GM20000 (cell line): ENCODE measurements at regions not wholly inside any gene's neighbourhood (a gene's known extent, or its start where the extent isn't known, plus 50 kb on each side); places are given as distances from the start of the nearest gene placed in this dataset.
A peak's percentile ranks its signal among the peaks of the same experiment; 100 is the strongest.
"Not testable (repeated sequence)": the region's sequence is repeated elsewhere in the genome, so short reads cannot be mapped to it uniquely, and the experiment has no call there.

Experiments
- DNase-seq: peaks from one replicate; pipeline ENCODE4 v3.0.0; 2012; ENCODE audit warnings: low spot score
- CTCF ChIP-seq: IDR thresholded peaks from 2 replicates; pipeline ENCODE4 v1.5.1; 2012; ENCODE audit warnings: mild to moderate bottlenecking, control low read depth; ENCODE audit errors: extremely low read depth, missing control alignments

GRCh38 chr7:96827701-96828100 is 118.1 kb upstream of the SEM1 start:
- DNase-seq, result no peak
- TF ChIP-seq CTCF, result no peak

GRCh38 chr7:96829121-96829520 is 119.5 kb upstream of the SEM1 start:
- not testable (repeated sequence) for DNase-seq

GRCh38 chr7:96831446-96831845 is 121.8 kb upstream of the SEM1 start:
- no peak for TF ChIP-seq CTCF
- no peak for DNase-seq

GRCh38 chr7:96832092-96832662 is 122.5 kb upstream of the SEM1 start:
- no peak for DNase-seq
- TF ChIP-seq CTCF, result no peak

- no peak for DNase-seq
- TF ChIP-seq CTCF, result no peak
Measured at GRCh38 chr7:96833676-96834453, 124.2 kb upstream of the SEM1 start.

- DNase-seq, result no peak
- no peak for TF ChIP-seq CTCF
Measured at GRCh38 chr7:96836456-96836855, 126.8 kb upstream of the SEM1 start.

- peak; percentile 47 for DNase-seq
- no peak for TF ChIP-seq CTCF
Measured at GRCh38 chr7:96837593-96837992, 127.9 kb upstream of the SEM1 start.

GRCh38 chr7:96838481-96838880 is 128.8 kb upstream of the SEM1 start:
- no peak for DNase-seq
- no peak for TF ChIP-seq CTCF
